Activated naive CD4-positive, alpha-beta T cell treated with Interleukin-2 at 50 U/mL for 16 hours (primary cell): ENCODE measurements at regions not wholly inside any gene's neighbourhood (a gene's known extent, or its start where the extent isn't known, plus 50 kb on each side); places are given as distances from the start of the nearest gene placed in this dataset.
"Not testable (repeated sequence)": the region's sequence is repeated elsewhere in the genome, so short reads cannot be mapped to it uniquely, and the experiment has no call there.

Experiments
- DNase-seq: peaks from one replicate; pipeline ENCODE4 v3.0.0-alpha.2; 2020

- DNase-seq = no peak
These were observed 494.3 kb downstream of the BRINP3 start for GRCh38 chr1:189983166-189983890.

GRCh38 chr1:189986516-189986915 is 491.1 kb downstream of the BRINP3 start:
- DNase-seq = no peak

DNA sequence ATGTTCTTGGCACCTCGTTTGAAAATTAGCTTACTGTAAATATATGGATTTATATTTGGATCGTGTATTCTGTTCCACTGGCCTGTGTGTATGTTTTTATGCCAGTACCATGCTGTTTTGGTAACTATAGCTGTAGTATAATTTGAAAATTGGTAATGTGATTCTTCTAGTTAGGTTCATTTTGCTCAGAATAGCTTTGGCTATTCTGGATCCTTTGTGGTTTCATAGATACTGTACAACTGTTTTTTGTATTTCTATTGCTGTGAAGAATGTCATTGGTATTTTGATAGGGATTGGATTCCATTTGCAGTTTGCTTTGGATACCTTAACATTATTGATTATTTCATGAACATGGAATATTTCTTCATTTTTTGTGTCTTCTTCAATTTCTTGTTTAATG is 490.2 kb downstream of the BRINP3 start:
- DNase-seq = no peak

DNA sequence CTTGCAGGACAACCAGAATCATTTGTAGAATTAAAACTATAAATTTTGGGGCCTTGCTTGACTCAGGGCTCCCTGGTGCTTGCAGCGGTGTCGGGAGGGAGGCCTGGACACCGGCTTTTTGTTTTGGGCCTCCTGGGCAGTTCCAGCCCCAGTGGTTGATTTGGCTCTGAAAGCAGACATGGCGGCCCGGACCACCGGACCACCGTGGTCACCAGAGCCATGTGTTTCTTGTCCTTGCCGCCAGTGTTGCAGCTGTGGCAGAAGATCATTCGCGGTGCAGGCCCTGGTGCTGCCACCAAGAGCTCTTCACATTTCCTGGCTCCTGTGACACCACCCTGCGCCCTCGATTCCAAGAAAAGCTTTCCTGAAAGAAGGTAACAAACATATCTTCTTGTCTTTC is 484.8 kb downstream of the BRINP3 start:
- no peak for DNase-seq

DNA sequence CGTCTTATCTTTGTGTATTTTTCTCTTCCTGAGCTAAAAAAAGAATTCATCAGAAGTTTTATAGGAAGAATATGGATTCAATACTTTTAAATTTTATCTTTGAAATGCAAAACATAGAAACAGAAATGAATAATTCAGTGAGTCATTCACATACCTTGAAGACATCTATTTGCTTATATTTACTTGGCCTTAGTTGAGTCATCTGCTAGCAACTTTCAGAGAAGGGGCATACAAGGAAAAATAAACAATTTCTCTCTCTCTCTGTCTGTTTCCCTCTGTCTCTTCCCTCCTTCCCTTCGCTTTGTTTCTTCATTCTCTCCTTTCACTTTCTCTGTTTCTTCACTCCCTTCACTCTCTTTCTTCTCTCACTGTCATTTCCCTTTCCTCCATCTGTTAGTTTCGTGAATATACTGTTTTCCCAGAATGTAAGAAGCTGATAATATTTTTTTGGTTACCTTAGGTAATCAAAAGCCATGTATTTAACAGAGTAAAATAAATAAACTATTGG is 477.2 kb downstream of the BRINP3 start:
- DNase-seq = no peak

GRCh38 chr1:190001187-190001586 is 476.5 kb downstream of the BRINP3 start:
- DNase-seq = no peak

GRCh38 chr1:190003376-190003775 is 474.3 kb downstream of the BRINP3 start:
- no peak for DNase-seq

GRCh38 chr1:190011585-190011984 is 466.1 kb downstream of the BRINP3 start:
- DNase-seq = no peak

DNA sequence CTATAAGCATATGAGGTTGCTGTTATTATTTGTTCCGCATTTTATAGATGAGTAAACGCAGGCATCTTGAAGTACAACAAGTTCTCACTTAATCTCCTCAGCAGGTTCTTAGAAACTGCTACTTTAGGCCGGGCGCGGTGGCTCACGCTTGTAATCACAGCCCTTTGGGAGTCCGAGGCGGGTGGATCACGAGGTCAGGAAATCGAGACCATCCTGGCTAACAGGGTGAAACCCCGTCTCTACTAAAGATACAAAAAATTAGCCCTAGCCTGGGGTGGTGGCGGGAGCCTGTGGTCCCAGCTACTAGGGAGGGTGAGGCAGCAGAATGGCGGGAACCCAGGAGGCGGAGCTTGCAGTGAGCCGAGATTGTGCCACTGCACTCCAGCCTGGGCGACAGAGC is 458.5 kb downstream of the BRINP3 start:
- not testable (repeated sequence) for DNase-seq

- no peak for DNase-seq
These were observed 457.9 kb downstream of the BRINP3 start for GRCh38 chr1:190019717-190020116.

DNA sequence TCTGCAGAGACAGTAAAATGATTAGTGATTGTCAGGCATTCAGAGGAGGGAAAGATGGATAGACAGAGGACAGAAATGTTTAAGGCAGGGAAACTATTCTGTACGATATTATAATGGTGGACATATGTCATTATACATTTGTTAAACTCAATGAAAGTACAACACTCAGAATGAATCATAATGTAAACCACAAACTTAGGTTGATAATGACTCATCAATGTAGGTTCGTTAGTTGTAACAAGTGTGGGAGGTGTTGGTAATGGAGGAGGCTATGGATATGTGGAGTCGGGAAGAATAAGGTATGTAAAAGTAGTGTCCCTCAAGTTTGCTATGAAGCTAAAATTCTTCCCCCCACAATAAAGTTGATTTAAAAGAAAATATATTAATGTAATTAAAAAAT is 455.0 kb downstream of the BRINP3 start:
- DNase-seq = no peak

- no peak for DNase-seq
These were observed 448.2 kb downstream of the BRINP3 start for GRCh38 chr1:190029441-190029840.

DNA sequence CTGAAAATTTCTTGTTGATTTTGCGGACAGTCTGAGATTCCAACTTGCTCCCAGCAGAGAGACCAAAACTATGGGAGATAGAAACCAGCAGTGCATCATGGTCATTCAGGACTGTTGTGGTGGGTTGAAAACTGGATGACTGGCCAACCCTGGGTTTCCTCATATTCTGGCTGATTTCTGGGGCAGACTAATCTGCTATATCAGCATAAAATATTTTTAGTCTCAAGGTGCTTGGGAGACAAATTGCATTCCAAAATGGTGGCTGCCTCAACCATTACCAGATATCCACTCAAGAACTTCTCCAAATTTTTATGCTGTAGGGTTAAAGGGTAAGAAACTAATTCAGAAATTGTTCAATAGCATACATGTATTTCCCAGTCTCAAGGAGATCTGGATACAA is 434.0 kb downstream of the BRINP3 start:
- no peak for DNase-seq

- DNase-seq = no peak
These were observed 431.4 kb downstream of the BRINP3 start for GRCh38 chr1:190046231-190046630.
